GM12878 (cell line): ENCODE measurements at regions not wholly inside any gene's neighbourhood (a gene's known extent, or its start where the extent isn't known, plus 50 kb on each side); places are given as distances from the start of the nearest gene placed in this dataset.

Experiments used
- BHLHE40 ChIP-seq, 2 experiments: fragments of 450-650 bp in 1 of 2; IDR thresholded peaks; 2 replicates each; pipeline ENCODE4 v1.6.1; 2011 to 2017; ENCODE audit warnings: low read depth in 2 of 2, borderline replicate concordance in 1 of 2, improper control_type of control experiment in 1 of 2, low read length in 1 of 2, mild to moderate bottlenecking in 1 of 2
- CBX3 ChIP-seq: fragments of 200-600 bp; sonication (generic); IDR thresholded peaks from 2 replicates; pipeline ENCODE4 v1.6.1; 2016; ENCODE audit warnings: low read depth, borderline replicate concordance
- CEBPB ChIP-seq, 2 experiments: fragments of 150-350 bp in 1 of 2; IDR thresholded peaks; 2 replicates each; pipeline ENCODE4 v1.6.1; 2012 to 2014; ENCODE audit warnings: low read depth in 2 of 2, low read length in 2 of 2, borderline replicate concordance in 1 of 2, inconsistent platforms in 1 of 2
- EP300 ChIP-seq, 2 experiments: fragments of 150-350 bp in 1 of 2; IDR thresholded peaks; 2 replicates each; pipeline ENCODE4 v1.6.1; 2011 to 2012; ENCODE audit warnings: low read depth in 2 of 2, low read length in 2 of 2, borderline replicate concordance in 1 of 2, improper control_type of control experiment in 1 of 2, inconsistent platforms in 1 of 2; ENCODE audit not compliant: control insufficient read depth in 1 of 2
- EZH2 ChIP-seq: IDR thresholded peaks from 2 replicates; pipeline ENCODE4 v1.6.1; 2012; ENCODE audit warnings: low read depth, mild to moderate bottlenecking, control low read depth, inconsistent platforms, low read length, borderline replicate concordance; ENCODE audit not compliant: control insufficient read depth
- JUND ChIP-seq: IDR thresholded peaks from 2 replicates; pipeline ENCODE4 v1.6.1; 2012; ENCODE audit warnings: low read depth, mild to moderate bottlenecking, low read length, improper control_type of control experiment, moderate library complexity
- MYC ChIP-seq: IDR thresholded peaks from 2 replicates; pipeline ENCODE4 v1.6.1; 2011; ENCODE audit warnings: mild to moderate bottlenecking, low read length, moderate library complexity, inconsistent platforms; ENCODE audit not compliant: insufficient read depth, insufficient replicate concordance, insufficient read length, severe bottlenecking
- POLR2AphosphoS5 ChIP-seq: IDR thresholded peaks from 2 replicates; pipeline ENCODE4 v1.6.1; 2011; ENCODE audit warnings: mild to moderate bottlenecking, low read length, inconsistent platforms
- RAD21 ChIP-seq: IDR thresholded peaks from 2 replicates; pipeline ENCODE4 v1.6.1; 2011; ENCODE audit warnings: mild to moderate bottlenecking, low read depth, low read length, moderate library complexity; ENCODE audit not compliant: insufficient read depth
- RCOR1 ChIP-seq: conservative IDR thresholded peaks from 2 replicates; pipeline ENCODE4 v1.6.1; 2012; ENCODE audit warnings: low read depth, low read length, improper control_type of control experiment
- SMARCA5 ChIP-seq: fragments of 450-650 bp; IDR thresholded peaks from 2 replicates; pipeline ENCODE4 v1.6.1; 2017; ENCODE audit warnings: mild to moderate bottlenecking
- TF ChIP-seq, protein P1 (sequence below): IDR thresholded peaks from 2 replicates; pipeline ENCODE4 v1.6.1; 2011; ENCODE audit warnings: mild to moderate bottlenecking, low read depth, low read length, moderate library complexity; ENCODE audit not compliant: insufficient replicate concordance
- TF ChIP-seq, protein P2 (sequence below), 3 experiments: IDR thresholded peaks in 2 of 3; conservative IDR thresholded peaks in 1 of 3; 2 replicates each; pipeline ENCODE4 v1.5.1; 2011; ENCODE audit warnings: low read depth in 3 of 3, low read length in 3 of 3, mild to moderate bottlenecking in 3 of 3, control low read depth in 2 of 3, moderate library complexity in 2 of 3, inconsistent platforms in 1 of 3, mixed read lengths in 1 of 3; ENCODE audit not compliant: control insufficient read depth in 2 of 3, insufficient read depth in 1 of 3; ENCODE audit errors: extremely low read depth in 1 of 3
- TF ChIP-seq, protein P3 (sequence below): IDR thresholded peaks from 2 replicates; pipeline ENCODE4 v1.6.1; 2012; ENCODE audit warnings: low read depth, low read length, improper control_type of control experiment

DNA sequence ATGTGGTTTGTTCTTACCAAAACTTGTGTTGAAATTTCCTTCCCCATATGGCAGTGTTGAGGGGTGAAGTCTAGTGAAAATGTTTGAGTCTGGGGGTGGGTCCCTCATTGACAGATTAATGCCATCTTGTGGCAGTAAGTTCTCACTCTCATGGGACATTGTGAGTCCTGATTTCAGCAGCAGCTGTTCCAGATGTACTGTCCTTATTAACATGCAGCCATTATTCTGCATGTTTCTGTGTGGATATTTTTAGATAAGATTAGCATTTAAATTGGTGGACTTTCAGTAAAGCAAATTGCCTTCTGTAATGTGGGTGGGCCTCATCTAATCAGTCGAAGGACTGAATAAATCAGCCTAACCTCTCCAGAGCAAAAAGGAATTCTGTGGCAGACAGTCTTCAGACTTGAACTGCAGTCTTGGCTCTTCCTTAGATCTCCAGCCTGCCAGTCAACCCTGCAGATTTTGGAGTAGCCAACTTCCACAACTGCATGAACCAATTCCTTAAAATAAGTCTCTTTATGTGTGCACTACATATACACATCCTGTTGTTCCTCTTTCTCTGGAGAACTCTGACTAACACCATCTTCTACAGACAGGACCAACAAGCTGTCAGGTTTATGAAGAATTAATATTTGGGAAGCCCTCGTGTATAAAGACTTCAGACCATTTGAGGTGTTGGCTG lies 138.7 kb upstream of the ZNF516 start:
- TF ChIP-seq MYC (no peak), BHLHE40 (IDR thresholded peaks at IDR 0.05; ENCODE audit: borderline replicate concordance in 1 of 2, low read depth in 2 of 2, low read length in 1 of 2) (no peak), SMARCA5 (no peak), EZH2 (no peak), CBX3 (no peak), CEBPB (IDR thresholded peaks at IDR 0.05; ENCODE audit: borderline replicate concordance in 1 of 2, low read depth in 2 of 2, low read length in 2 of 2) (no peak), EP300 (IDR thresholded peaks at IDR 0.05; ENCODE audit: borderline replicate concordance in 1 of 2, control insufficient read depth in 1 of 2, low read depth in 2 of 2, low read length in 2 of 2) (no peak), POLR2AphosphoS5 (no peak), RAD21 (no peak), JUND (no peak), RCOR1 (no peak)
- TF ChIP-seq, protein P1, sequence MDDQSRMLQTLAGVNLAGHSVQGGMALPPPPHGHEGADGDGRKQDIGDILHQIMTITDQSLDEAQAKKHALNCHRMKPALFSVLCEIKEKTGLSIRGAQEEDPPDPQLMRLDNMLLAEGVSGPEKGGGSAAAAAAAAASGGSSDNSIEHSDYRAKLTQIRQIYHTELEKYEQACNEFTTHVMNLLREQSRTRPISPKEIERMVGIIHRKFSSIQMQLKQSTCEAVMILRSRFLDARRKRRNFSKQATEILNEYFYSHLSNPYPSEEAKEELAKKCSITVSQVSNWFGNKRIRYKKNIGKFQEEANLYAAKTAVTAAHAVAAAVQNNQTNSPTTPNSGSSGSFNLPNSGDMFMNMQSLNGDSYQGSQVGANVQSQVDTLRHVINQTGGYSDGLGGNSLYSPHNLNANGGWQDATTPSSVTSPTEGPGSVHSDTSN: no peak
- TF ChIP-seq, protein P2, sequence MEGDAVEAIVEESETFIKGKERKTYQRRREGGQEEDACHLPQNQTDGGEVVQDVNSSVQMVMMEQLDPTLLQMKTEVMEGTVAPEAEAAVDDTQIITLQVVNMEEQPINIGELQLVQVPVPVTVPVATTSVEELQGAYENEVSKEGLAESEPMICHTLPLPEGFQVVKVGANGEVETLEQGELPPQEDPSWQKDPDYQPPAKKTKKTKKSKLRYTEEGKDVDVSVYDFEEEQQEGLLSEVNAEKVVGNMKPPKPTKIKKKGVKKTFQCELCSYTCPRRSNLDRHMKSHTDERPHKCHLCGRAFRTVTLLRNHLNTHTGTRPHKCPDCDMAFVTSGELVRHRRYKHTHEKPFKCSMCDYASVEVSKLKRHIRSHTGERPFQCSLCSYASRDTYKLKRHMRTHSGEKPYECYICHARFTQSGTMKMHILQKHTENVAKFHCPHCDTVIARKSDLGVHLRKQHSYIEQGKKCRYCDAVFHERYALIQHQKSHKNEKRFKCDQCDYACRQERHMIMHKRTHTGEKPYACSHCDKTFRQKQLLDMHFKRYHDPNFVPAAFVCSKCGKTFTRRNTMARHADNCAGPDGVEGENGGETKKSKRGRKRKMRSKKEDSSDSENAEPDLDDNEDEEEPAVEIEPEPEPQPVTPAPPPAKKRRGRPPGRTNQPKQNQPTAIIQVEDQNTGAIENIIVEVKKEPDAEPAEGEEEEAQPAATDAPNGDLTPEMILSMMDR (IDR thresholded peaks at IDR 0.05 in 2 of 3, conservative IDR thresholded peaks at IDR 0.05 in 1 of 3; ENCODE audit: control insufficient read depth in 2 of 3, extremely low read depth in 1 of 3, insufficient read depth in 1 of 3, low read depth in 3 of 3, low read length in 3 of 3): no peak
- TF ChIP-seq, protein P3, sequence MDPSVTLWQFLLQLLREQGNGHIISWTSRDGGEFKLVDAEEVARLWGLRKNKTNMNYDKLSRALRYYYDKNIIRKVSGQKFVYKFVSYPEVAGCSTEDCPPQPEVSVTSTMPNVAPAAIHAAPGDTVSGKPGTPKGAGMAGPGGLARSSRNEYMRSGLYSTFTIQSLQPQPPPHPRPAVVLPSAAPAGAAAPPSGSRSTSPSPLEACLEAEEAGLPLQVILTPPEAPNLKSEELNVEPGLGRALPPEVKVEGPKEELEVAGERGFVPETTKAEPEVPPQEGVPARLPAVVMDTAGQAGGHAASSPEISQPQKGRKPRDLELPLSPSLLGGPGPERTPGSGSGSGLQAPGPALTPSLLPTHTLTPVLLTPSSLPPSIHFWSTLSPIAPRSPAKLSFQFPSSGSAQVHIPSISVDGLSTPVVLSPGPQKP: no peak
